ENCODE measurements at regions not wholly inside any gene's neighbourhood (a gene's known extent, or its start where the extent isn't known, plus 50 kb on each side); places are given as distances from the start of the nearest gene placed in this dataset.

GRCh38 chr1:88104886-88105285, 579.2 kb upstream of the PKN2 start:
- ATAC-seq (no peak), DNase-seq (ENCODE audit: low read depth, low spot score) (no peak)
- TF ChIP-seq SIN3A (IDR thresholded peaks at IDR 0.05; ENCODE audit: borderline replicate concordance, insufficient read depth, low read depth, low read length), result no peak
- no peak for TF ChIP-seq TCF7L2 (IDR thresholded peaks at IDR 0.05; ENCODE audit: low read depth, low read length)
- no peak for TF ChIP-seq POLR2AphosphoS5 (IDR thresholded peaks at IDR 0.05; ENCODE audit: low read depth, low read length)
- no peak for TF ChIP-seq REST (IDR thresholded peaks at IDR 0.05; ENCODE audit: insufficient read depth in 1 of 2, low read depth in 2 of 2, low read length in 1 of 2)
- TF ChIP-seq CTCF (IDR thresholded peaks at IDR 0.05), result no peak
- in situ Hi-C loops (cut with HindIII; ENCODE audit: low pct_unique_long_range_greater_than_20kb, low sequenced_read_pairs) (no loop called here), intact Hi-C loops (cut with micrococcal nuclease; ENCODE audit: unreplicated experiment) (no loop called here)
- no peaks in the 10 kb centered on the region for H3K9me3 ChIP-seq (ENCODE audit: control insufficient read depth, insufficient read depth, low read depth, low read length)
- ChIA-PET POLR2A (no interaction called here), CTCF (no interaction called here)
- no peak overlapping the region for H3K27ac ChIP-seq (ENCODE audit: low read length)
- H3K36me3 ChIP-seq (ENCODE audit: control insufficient read depth, insufficient read depth, low read length), result no peaks in the 10 kb centered on the region
- no TSS peak for BruUV-seq (replicated peaks)
- H3K27me3 ChIP-seq (ENCODE audit: control insufficient read depth, insufficient read depth, low read length), result no peaks in the 10 kb centered on the region
- no peaks in the 10 kb centered on the region for H3K4me1 ChIP-seq (ENCODE audit: control insufficient read depth, insufficient read depth, low read length)
- no peak overlapping the region for H3K4me3 ChIP-seq (ENCODE audit: low read depth in 2 of 2, low read length in 2 of 2)

GRCh38 chr1:88111816-88112215, 572.3 kb upstream of the PKN2 start:
- CTCF ChIA-PET, result no interaction called here
- BruUV-seq (replicated peaks), result no TSS peak

More at GRCh38 chr1:88111816-88112215, 572.3 kb upstream of the PKN2 start:
- Histone ChIP-seq H3K4me1 (ENCODE audit: control insufficient read depth, insufficient read depth, low read length) (no peaks in the 10 kb centered on the region), H3K27ac (ENCODE audit: low read length) (no peak overlapping the region), H3K36me3 (ENCODE audit: control insufficient read depth, insufficient read depth, low read length) (no peaks in the 10 kb centered on the region), H3K27me3 (ENCODE audit: control insufficient read depth, insufficient read depth, low read length) (no peaks in the 10 kb centered on the region), H3K9me3 (ENCODE audit: control insufficient read depth, insufficient read depth, low read depth, low read length) (no peaks in the 10 kb centered on the region), H3K4me3 (ENCODE audit: low read depth in 2 of 2, low read length in 2 of 2) (no peak overlapping the region)
- TF ChIP-seq CTCF (IDR thresholded peaks at IDR 0.05), result no peak
- no peak for TF ChIP-seq POLR2AphosphoS5 (IDR thresholded peaks at IDR 0.05; ENCODE audit: low read depth, low read length)
- TF ChIP-seq SIN3A (IDR thresholded peaks at IDR 0.05; ENCODE audit: borderline replicate concordance, insufficient read depth, low read depth, low read length), result no peak
- no peak for TF ChIP-seq TCF7L2 (IDR thresholded peaks at IDR 0.05; ENCODE audit: low read depth, low read length)
- TF ChIP-seq REST (IDR thresholded peaks at IDR 0.05; ENCODE audit: insufficient read depth in 1 of 2, low read depth in 2 of 2, low read length in 1 of 2), result no peak
- intact Hi-C loops (cut with micrococcal nuclease; ENCODE audit: unreplicated experiment) (no loop called here), in situ Hi-C loops (cut with HindIII; ENCODE audit: low pct_unique_long_range_greater_than_20kb, low sequenced_read_pairs) (no loop called here)
- POLR2A ChIA-PET, result no interaction called here
- DNase-seq (ENCODE audit: low read depth, low spot score) (no peak), ATAC-seq (no peak)

Data from Panc1 (cell line).